ENCODE measurements at regions not wholly inside any gene's neighbourhood (a gene's known extent, or its start where the extent isn't known, plus 50 kb on each side); places are given as distances from the start of the nearest gene placed in this dataset.
"Not testable (repeated sequence)": the region's sequence is repeated elsewhere in the genome, so short reads cannot be mapped to it uniquely, and the experiment has no call there.

GRCh38 chr15:69708436-69709122, 256.0 kb downstream of the RPLP1 start:
- not testable (repeated sequence) for H3K9me3 ChIP-seq (ENCODE audit: control insufficient read depth, insufficient read depth, low read depth, low read length); DNase-seq (ENCODE audit: low read depth in 2 of 2); H2AFZ ChIP-seq (ENCODE audit: low read length); H3K79me2 ChIP-seq (ENCODE audit: control insufficient read depth, insufficient read depth, low read length); H3K27ac ChIP-seq (ENCODE audit: insufficient read depth, low read length); H3K4me1 ChIP-seq (ENCODE audit: control insufficient read depth, extremely low read depth, insufficient read depth, low read length); H3K9ac ChIP-seq (ENCODE audit: insufficient read depth, low read length); H3K36me3 ChIP-seq (ENCODE audit: control insufficient read depth, insufficient read depth, low read length); H4K20me1 ChIP-seq (ENCODE audit: control insufficient read depth, extremely low read depth, insufficient read depth, low read length); H3K4me3 ChIP-seq (replicated peaks in 1 of 4; ENCODE audit: control extremely low read depth in 1 of 4, insufficient read depth in 1 of 4, low read depth in 3 of 4, low read length in 4 of 4); H3K4me2 ChIP-seq (ENCODE audit: extremely low read depth, insufficient read depth, low read length); H3K27me3 ChIP-seq (ENCODE audit: control insufficient read depth, insufficient read depth, low read length)

GRCh38 chr15:69712991-69713390, 260.4 kb downstream of the RPLP1 start:
- no peaks in the 10 kb centered on the region for H3K4me1 ChIP-seq (ENCODE audit: control insufficient read depth, extremely low read depth, insufficient read depth, low read length)
- H3K9me3 ChIP-seq (ENCODE audit: control insufficient read depth, insufficient read depth, low read depth, low read length) = no peaks in the 10 kb centered on the region
- H3K79me2 ChIP-seq (ENCODE audit: control insufficient read depth, insufficient read depth, low read length) = no peaks in the 10 kb centered on the region
- H3K27ac ChIP-seq (ENCODE audit: insufficient read depth, low read length) = no peak overlapping the region
- no peaks in the 10 kb centered on the region for H4K20me1 ChIP-seq (ENCODE audit: control insufficient read depth, extremely low read depth, insufficient read depth, low read length)
- no peak overlapping the region for H3K4me2 ChIP-seq (ENCODE audit: extremely low read depth, insufficient read depth, low read length)
- no peaks in the 10 kb centered on the region for H3K36me3 ChIP-seq (ENCODE audit: control insufficient read depth, insufficient read depth, low read length)
- no peaks in the 10 kb centered on the region for H3K27me3 ChIP-seq (ENCODE audit: control insufficient read depth, insufficient read depth, low read length)
- no peak overlapping the region for H3K9ac ChIP-seq (ENCODE audit: insufficient read depth, low read length)
- no peak overlapping the region for H3K4me3 ChIP-seq (replicated peaks in 1 of 4; ENCODE audit: control extremely low read depth in 1 of 4, insufficient read depth in 1 of 4, low read depth in 3 of 4, low read length in 4 of 4)
- no peak overlapping the region for H2AFZ ChIP-seq (ENCODE audit: low read length)
- TF ChIP-seq EZH2 (IDR thresholded peaks at IDR 0.05; ENCODE audit: low read length, missing control alignments) (no peak), CTCF (conservative IDR thresholded peaks at IDR 0.05 in 1 of 2, IDR thresholded peaks at IDR 0.05 in 1 of 2; ENCODE audit: low read depth in 1 of 2, low read length in 2 of 2) (no peak)
- DNase-seq (ENCODE audit: low read depth in 2 of 2) = no peak

GRCh38 chr15:69713726-69714559, 261.3 kb downstream of the RPLP1 start:
- no peak overlapping the region for H3K9ac ChIP-seq (ENCODE audit: insufficient read depth, low read length)
- H3K4me2 ChIP-seq (ENCODE audit: extremely low read depth, insufficient read depth, low read length) = no peak overlapping the region
- H2AFZ ChIP-seq (ENCODE audit: low read length) = no peak overlapping the region
- TF ChIP-seq EZH2 (IDR thresholded peaks at IDR 0.05; ENCODE audit: low read length, missing control alignments) (no peak), CTCF (conservative IDR thresholded peaks at IDR 0.05 in 1 of 2, IDR thresholded peaks at IDR 0.05 in 1 of 2; ENCODE audit: low read depth in 1 of 2, low read length in 2 of 2) (no peak)
- no peaks in the 10 kb centered on the region for H3K9me3 ChIP-seq (ENCODE audit: control insufficient read depth, insufficient read depth, low read depth, low read length)
- DNase-seq (ENCODE audit: low read depth in 2 of 2) = no peak
- H4K20me1 ChIP-seq (ENCODE audit: control insufficient read depth, extremely low read depth, insufficient read depth, low read length) = no peaks in the 10 kb centered on the region
- H3K27ac ChIP-seq (ENCODE audit: insufficient read depth, low read length) = no peak overlapping the region
- H3K27me3 ChIP-seq (ENCODE audit: control insufficient read depth, insufficient read depth, low read length) = no peaks in the 10 kb centered on the region
- H3K36me3 ChIP-seq (ENCODE audit: control insufficient read depth, insufficient read depth, low read length) = no peaks in the 10 kb centered on the region
- no peak overlapping the region for H3K4me3 ChIP-seq (replicated peaks in 1 of 4; ENCODE audit: control extremely low read depth in 1 of 4, insufficient read depth in 1 of 4, low read depth in 3 of 4, low read length in 4 of 4)
- no peaks in the 10 kb centered on the region for H3K79me2 ChIP-seq (ENCODE audit: control insufficient read depth, insufficient read depth, low read length)
- no peaks in the 10 kb centered on the region for H3K4me1 ChIP-seq (ENCODE audit: control insufficient read depth, extremely low read depth, insufficient read depth, low read length)
